GM11168 (cell line): ENCODE measurements at regions not wholly inside any gene's neighbourhood (a gene's known extent, or its start where the extent isn't known, plus 50 kb on each side); places are given as distances from the start of the nearest gene placed in this dataset.
"Not testable (repeated sequence)": the region's sequence is repeated elsewhere in the genome, so short reads cannot be mapped to it uniquely, and the experiment has no call there.

Experiments
- in situ Hi-C: fragments of 300-500 bp; cut with MboI; formaldehyde crosslinking; loops from one replicate; pipeline ENCODE4 v1.12.0; 2022; ENCODE audit warnings: low sequenced_read_pairs; ENCODE audit not compliant: unreplicated experiment

DNA sequence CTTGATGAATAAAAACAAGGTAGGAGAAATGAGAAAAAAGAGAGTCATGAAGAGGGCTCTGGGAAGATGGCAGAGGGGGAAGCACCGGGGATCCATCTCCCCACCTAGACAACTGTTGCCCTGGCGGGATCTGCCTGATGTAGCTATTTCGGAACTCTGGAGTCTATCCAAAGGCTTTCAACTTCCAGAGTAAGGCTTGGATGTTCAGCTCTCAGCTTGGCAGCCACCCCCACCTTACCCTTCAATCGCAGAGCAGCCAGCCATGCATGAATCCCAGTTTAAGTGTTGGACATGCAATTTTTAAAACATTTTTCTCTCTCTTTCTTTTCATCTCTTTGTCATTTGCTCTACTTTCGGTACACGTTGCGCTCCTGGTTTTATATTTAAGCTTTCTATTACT lies 275.9 kb upstream of the EXOC2 start:
- in situ Hi-C loops: no loop called here

DNA sequence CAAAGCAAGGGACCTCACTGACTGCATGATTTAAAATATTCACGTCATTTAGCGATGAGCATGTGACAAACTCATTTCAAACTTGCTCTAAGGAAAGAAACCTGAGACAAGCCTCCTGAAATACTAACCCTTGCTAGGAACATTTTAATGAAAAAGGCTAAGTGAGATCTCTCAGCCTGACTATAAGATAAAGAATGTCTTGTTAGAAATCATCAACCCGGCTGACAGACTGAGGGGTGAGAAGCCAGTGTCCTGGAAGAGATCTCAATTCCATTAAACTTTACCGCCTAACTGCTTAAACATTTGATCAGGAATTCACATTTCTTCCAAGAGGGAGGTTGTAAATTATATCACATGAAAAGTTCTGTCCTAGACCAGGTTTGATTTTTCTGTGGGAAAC lies 274.8 kb upstream of the EXOC2 start:
- in situ Hi-C loops: no loop called here

DNA sequence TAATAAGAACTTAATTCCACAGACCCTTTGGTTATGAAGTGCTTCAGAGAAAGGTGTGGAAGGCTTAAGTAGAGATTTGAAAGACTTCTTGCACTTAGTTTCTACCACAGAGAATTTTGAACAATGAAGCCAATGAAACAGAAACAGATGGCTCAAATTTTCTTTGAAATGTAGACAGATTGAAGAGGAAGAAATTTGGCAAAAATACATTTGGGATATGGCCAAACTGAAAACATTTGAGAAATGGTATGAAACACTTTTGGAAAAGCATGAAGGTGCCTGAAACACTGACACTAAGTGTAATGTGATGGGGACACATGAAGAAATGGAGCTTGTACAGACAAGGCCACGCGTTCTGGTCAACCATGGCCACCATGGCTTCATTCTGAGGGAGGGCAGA lies 272.4 kb upstream of the EXOC2 start:
- in situ Hi-C loops: no loop called here

DNA sequence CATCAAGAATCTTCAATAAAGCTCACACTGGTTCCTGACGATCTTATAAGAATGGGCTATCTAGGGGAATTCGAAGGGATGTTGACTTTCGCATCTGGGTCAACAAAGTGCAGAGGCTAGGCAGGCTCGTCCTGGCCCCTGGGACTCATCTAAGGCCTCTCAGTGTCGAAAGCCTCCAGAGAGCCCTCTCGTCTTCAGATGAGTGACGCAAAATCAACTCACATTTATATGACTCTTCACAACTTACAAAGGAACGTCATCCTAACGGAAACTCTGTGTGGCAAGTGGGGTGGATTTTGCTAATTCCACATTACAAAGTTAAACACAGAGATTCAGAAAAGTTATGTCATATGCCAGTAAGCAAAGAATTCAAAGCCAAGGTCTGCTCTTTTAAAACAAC lies 270.5 kb upstream of the EXOC2 start:
- in situ Hi-C loops: no loop called here

DNA sequence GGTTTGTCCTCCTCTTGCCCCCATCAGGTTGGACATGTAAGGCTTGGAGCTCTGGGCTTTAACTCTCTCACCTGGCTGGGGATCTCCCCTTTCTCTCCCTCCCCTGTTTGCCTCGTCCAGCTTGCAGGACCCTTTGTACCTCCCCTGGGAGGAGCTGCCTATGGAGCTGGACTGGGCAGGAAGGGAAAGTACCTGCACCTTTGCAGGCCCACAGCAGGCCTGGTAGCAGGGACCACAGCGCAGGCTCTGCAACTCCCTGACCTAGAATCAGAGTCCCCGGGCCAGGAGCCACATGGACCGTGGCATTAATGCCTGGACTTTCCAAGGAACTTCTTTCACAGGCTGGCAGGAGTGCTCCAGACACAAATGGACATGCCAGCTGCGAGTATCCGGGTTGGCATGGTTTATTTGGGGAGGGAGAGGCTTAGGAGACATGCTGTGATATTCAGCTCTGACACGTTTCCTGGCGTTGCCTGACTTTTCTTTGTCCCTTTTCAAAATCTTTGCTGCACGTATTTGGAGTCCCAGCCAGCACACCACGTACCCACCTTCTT lies 268.5 kb upstream of the EXOC2 start:
- in situ Hi-C loops: no loop called here

DNA sequence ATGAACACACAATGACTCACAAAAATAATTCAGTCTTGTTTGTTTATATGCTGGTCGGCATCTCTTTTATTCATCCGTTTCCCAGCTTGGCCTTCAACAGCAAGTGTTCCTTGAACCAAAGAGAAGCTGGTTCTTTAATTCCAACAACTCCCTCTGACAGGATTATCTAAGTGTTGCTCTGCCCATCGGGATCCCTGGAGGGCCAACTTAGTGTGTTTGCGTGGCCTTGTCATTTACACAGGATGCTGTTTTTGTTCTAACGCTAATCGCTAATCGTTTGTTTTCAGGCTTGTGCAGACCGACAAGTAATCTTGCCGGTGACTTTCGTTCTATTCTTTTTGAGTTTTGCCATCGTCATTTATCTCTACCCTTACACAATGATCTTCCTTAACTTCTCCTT lies 267.4 kb upstream of the EXOC2 start:
- in situ Hi-C loops: no loop called here

DNA sequence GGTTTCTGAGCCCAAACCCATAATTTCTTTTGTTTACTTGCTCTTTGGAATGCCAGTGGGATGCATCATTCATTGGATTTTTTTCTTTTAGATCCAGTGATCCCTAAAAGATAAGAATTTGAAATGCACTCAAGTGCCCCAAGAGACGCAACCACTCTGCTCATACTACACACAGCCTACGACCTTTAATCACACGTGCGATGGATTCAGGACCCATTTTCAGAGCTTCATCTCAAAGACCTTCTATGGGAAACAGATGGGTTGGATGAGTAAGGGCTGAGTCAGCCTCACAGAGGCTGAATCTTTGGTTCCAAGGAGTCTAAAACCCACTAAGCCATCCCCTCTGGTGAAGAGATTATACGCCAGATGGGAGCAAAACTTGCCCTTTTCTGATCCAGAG lies 265.5 kb upstream of the EXOC2 start:
- in situ Hi-C loops: no loop called here

DNA sequence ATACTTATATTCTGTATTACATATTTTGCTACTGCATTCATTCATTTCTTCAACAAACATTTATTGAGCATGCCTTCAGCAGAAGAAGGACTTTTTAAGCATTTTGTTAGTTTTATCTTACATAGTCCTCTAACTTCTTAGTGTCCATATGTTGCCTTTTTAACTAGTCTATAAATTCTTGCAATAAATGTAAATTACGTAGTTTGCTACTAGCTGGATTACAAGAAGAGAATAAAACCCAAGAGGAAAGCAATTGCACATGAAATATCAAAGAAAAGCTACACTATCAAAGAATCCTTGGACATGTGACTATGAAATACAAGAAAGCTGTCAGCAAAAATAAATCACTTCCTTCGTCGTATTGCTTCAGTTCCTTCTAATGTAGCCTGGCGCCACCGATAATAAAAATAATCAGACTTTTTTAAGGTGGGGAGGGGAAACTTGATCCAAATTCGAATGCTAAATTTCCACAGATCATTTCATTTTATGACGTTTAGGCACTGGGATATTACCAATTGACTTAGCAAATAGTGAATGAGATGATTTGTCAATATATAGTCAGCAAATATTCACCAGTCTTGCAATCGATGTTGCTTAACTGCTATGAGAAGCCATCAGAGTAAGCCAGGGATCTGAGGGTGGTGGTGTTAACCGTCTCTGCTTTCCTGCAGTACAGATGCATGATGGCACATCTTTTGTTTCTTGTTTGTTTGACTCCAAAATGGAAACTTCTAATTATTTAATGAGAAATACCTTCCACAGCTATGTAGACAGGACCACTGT lies 258.7 kb upstream of the EXOC2 start:
- in situ Hi-C loops: no loop called here

DNA sequence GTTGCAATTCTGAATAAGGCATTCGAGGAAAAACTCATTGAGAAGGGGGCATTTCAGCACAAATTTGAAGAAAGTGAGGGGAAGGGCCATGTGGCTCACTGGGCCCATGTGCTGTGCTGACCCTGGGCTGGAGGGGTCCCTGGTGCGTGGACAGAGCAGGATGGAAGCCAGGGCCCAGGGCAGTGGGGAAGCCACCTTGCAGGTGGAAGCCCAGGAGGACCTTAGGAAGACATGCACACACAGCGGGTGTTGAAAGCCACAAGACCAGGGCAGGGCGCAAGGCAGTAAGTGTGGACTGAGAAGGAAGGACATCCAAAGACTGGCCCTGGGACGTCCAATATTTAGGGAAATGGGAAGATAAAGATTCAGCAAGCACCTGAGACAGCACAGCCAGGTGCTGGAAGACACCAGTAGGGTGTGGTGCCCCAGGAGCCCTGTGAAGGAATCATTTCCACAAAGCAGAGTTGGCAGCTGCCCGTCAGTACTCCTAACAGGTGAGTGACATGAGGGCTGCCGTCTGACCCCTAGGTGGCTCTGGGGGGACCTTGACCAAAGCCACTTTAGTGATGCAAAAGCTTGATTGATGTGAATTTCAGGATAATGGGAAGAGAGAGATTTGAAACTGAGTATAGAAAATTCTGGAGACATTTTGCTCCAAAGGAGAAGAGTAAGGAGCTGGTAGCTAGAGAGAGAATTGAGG lies 254.4 kb upstream of the EXOC2 start:
- in situ Hi-C loops: no loop called here

DNA sequence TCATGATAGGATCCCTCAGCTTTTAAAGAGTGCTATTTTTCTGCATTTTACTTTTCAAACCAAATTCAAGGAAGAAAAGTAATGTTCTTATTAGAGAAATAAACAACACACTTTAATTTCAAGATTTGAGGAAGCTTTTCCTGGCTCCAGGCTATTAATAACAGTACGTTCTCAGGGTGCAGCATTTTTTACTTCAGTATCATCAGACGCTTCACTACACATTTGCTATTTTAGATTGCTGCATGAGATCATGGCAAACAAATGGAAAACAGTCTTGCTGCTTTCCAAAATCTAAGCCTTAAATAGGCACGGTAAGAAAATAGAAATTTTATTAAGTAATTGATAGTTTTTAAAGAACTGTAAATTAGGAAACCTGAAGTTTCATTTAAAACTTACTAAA lies 253.6 kb upstream of the EXOC2 start:
- in situ Hi-C loops: no loop called here

DNA sequence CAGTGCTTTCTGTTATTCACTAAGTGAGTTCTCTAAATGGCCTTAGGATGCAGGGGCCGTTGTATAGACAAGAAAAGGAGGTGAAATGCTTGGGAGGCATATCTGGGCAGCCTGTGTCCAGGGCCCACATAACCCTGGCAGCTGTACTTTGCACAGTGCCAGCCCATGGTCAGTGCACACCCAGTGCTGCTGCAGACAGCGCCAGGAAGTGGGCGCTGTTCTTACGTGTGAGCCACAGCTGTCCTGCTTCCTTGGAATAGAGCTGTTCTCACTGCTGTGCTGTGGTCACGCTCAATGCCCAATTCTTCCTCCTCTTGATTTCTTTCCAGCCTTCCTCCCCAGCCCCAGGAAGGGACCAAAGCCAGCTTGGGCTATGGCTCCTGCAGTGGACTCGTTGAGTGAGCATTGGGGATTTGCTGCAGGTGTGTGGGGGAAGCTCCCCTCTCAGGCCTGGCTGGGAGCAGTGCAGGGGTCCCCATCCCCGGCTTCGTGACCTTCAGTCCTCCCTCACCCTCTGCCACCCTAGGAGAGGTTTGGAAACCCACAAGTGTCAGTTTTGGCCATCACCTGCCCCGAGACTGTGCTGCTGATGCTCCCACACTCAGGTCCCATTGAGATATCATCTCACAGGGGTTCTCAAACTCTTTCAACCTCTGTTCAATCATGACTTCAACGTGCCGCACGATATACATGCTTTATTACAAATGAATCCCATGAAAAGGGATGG lies 246.8 kb upstream of the EXOC2 start:
- in situ Hi-C loops: no loop called here

DNA sequence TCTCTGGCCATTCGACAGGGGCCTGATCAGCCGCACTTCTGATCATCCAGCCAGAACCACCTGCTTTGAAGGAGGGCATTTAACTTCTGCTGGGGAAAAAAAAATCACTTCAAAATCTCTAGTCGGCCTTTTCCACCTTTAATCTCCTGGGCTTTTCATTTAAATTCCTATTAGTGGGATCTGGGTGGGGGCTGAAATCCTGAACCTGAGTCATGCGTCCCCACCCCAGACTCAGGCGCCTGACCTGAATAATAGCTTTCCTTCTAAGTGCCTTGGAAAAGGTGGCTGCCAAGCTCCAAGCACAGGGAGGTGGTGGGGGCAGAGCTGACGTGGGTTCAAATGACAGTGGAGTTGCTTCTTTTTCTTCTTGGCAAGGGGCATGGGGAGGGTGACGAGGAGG lies 246.0 kb upstream of the EXOC2 start:
- in situ Hi-C loops: no loop called here

DNA sequence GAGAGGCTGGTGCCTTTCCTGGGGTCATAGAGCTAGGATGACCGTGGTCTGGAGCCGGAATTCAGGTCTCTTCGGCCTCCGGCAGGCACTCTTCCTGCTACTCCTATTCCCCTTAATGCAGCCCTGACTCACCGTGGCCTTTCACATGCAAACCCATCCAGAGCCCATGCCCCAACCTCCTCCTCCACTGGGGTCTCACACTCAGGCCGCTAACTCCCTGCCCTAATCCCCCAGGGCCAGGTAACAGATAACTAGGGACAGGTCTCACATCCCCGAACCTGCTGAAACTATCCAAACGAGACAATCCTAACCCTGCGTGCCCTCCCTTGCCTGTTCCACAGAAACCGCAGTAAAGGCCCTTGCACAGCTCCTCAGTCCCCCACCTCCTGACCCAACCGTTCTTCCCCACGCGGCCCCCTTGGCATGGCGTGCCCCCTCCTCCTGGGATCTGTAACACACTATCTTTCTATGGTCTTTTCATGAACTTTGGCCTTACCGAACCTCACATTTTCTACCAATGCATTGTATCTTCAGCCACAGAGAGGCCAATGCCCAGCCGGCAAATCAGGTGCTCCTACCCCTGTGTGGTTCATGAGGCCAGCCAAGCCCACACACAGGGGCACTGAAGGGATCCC lies 245.4 kb upstream of the EXOC2 start:
- in situ Hi-C loops: no loop called here

DNA sequence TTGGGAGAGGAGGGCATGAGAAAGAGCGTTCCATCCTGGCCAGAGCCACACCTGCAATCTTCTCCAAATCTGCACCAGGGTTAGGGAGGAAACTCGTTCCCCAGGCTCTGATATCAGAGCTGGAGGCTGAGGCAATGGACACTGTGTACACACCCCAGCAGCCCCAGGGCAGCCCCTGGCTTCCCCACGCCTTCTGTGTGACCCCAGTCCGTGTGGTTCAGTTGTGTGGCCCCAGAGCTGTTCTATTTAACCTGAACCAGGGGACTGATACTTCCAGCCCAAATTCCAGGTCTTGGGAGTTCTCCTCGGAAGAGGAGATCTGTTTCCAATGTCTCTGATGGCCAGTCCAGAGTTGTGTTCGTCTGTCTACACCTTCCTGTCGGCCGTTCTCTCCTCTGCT lies 242.6 kb upstream of the EXOC2 start:
- in situ Hi-C loops: no loop called here

DNA sequence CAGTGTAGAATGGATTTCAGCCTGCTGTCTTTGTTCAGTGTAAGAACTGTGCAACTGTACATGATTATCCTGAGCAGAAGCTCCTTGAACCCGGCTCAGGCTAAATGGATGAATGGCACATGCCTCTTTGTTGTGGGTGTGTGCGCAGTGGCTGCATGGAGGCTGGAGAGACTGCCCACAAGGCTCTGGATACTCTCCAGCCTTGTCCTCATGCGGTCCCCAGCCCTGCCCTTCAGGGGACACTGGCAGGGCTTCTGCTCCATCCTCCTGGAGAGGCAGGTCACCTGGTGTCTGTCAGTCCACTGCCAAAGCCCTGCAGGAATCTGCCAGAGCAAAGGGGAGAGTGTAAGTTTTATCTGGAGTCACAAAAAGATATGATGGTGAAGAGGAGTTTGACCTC lies 241.7 kb upstream of the EXOC2 start:
- in situ Hi-C loops: no loop called here

DNA sequence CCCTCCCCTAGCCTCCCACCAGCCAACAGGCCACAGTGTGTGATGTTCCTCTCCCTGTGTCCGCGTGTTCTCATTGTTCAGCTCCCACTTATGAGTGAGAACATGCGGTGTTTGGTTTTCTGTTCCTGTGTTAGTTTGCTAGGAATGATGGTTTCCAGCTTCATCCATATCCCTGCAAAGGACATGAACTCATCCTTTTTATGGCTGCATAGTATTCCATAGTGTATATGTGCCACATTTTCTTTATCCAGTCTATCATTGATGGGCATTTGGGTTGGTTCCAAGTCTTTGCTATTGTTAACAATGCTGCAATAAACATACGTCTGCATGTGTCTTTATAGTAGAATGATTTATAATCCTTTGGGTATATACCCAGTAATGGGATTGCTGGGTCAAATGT lies 239.0 kb upstream of the EXOC2 start:
- in situ Hi-C loops: not testable (repeated sequence)

DNA sequence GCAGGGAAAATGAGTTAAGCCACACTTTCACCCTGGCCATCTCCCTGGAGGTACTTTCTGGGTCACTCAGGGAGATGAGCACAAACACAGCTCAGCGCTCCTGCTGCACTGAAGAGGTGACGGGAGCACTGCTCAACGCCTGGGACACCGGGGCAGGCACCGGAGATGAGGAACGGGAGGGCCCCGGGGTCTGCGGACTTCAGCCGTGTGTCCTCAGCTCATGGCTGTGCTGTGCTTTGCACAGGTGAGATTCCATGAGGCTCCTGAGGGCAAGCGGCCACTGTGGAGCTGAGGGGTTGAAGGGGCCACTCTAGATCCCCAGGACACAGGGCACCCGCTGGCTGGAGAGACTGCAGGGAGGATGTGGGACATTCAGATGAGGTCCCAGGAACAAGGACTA lies 234.2 kb upstream of the EXOC2 start:
- in situ Hi-C loops: no loop called here

DNA sequence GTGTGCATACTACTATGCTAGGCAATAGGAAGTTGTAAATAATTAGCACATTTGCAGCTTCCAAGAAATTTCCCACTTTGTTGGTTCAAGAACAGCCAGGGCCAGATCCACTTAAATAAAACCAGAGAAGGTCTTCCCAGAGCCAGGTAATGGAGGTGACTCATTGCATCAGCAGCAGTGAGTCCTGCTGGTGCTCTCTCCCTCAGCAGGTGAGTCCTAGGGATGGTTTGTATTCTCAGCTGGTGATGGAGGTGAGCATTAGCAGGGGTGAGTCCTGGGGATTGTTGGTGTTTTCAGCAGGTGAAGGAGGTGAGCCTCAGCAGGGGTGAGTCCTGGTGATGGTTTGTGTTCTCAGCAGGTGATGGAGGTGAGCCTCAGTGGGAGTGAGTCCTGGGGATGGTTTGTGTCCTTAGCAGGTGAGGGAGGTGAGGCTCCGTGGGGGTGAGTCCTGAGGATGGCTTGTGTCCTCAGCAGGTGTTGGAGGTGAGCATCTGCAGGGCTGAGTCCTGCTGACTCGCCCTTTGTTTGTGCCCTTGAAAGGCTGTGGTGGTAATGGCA lies 232.8 kb upstream of the EXOC2 start:
- in situ Hi-C loops: no loop called here

DNA sequence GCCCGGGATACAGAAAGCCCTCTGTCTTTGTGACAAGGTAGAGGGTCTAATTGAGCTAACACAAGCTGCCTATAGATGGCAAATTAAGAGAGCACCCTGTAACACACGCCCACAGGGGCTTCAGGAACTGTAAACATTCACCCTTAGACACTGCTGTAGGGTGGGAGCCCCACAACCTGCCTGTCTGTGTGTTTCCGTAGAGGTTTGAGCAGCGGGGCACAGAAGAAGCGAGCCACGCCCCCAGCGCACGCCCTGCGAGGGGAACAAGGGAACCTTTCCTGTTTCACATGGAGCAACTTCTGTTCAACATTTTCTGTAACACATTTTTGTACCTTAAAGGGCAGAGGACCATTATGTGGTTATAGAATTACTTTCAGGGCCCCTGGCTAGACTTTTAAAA lies 231.7 kb upstream of the EXOC2 start:
- in situ Hi-C loops: no loop called here

DNA sequence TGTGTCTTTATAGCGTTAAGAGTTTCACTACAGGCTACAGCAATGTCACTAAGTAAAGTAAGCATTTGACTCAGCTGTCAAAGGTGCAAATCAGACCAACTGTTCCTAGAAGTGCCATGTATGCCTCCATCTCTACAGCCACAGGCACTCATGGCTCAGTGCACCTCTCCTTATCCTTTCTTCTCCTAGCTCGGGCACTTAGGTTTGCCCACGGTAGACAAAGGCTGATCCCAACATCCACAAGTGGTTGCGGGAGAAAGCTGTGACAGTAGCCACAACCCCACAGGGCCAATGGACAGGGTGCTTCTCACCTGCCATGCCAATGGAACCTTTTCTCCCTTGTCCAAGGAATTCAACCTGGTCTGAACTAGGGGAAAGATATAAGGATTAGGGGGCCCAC lies 228.5 kb upstream of the EXOC2 start:
- in situ Hi-C loops: no loop called here
